IMR-90 (cell line): ENCODE measurements at regions not wholly inside any gene's neighbourhood (a gene's known extent, or its start where the extent isn't known, plus 50 kb on each side); places are given as distances from the start of the nearest gene placed in this dataset.

Source experiments
- ATAC-seq: fragments of 200-7000 bp; cut with Tn5 transposase; 2 replicates; pipeline ENCODE4 v1.9.1; 2020; ENCODE audit warnings: low read depth, mild to moderate bottlenecking, moderate library complexity
- BruUV-seq: library from RNA; stranded (reverse); fragments of 400-500 nt; replicated peaks from 2 replicates; lab custom pipeline; 2021; lab: Mats Ljungman, UMichigan
- CTCF ChIA-PET: fragments of 300-600 bp; formaldehyde crosslinking; extraction: SDS; loops from one replicate; lab custom pipeline; 2021; ENCODE audit warnings: antibody characterized with exemption; lab: Yijun Ruan, JAX
- POLR2A ChIA-PET: fragments of 300-600 bp; sonication (Branson Sonifier 250); formaldehyde crosslinking; loops from one replicate; lab custom pipeline; 2022; ENCODE audit warnings: antibody characterized with exemption; ENCODE audit not compliant: unreplicated experiment; lab: Charles Lee
- DNase-seq: peaks from one replicate; pipeline ENCODE4 v3.0.0; 2013
- H2AFZ ChIP-seq: replicated peaks from 2 replicates; pipeline ENCODE3; 2013; ENCODE audit warnings: low read length, mild to moderate bottlenecking; ENCODE audit not compliant: poor library complexity
- H2AK5ac ChIP-seq: 2 replicates; pipeline ENCODE4 v1.6.1; 2013; ENCODE audit warnings: low read depth, low read length, inconsistent platforms
- H2AK9ac ChIP-seq: replicated peaks from 2 replicates; pipeline ENCODE3; 2013; ENCODE audit warnings: mild to moderate bottlenecking, low read depth, low read length, moderate library complexity; ENCODE audit not compliant: poor library complexity
- H2BK120ac ChIP-seq: 2 replicates; pipeline ENCODE4 v1.6.1; 2013; ENCODE audit warnings: low read depth, low read length, inconsistent platforms
- H2BK15ac ChIP-seq: 3 replicates; pipeline ENCODE4 v1.6.1; 2013; ENCODE audit warnings: low read depth, low read length, inconsistent platforms
- H2BK20ac ChIP-seq: 2 replicates; pipeline ENCODE4 v1.6.1; 2013; ENCODE audit warnings: low read depth, mild to moderate bottlenecking, inconsistent platforms, low read length, moderate library complexity
- H2BK5ac ChIP-seq: 2 replicates; pipeline ENCODE4 v1.6.1; 2013; ENCODE audit warnings: mild to moderate bottlenecking, low read depth, low read length, inconsistent platforms; ENCODE audit not compliant: poor library complexity, severe bottlenecking
- H3K14ac ChIP-seq: replicated peaks from 2 replicates; pipeline ENCODE4 v1.6.1; 2013; ENCODE audit warnings: low read depth, low read length, inconsistent platforms
- H3K18ac ChIP-seq: 2 replicates; pipeline ENCODE4 v1.6.1; 2013; ENCODE audit warnings: low read depth, low read length, control low read depth
- H3K23ac ChIP-seq: 2 replicates; pipeline ENCODE4 v1.6.1; 2013; ENCODE audit warnings: low read depth, low read length, inconsistent platforms
- H3K27ac ChIP-seq: 2 replicates; pipeline ENCODE4 v1.5.1; 2013; ENCODE audit warnings: mild to moderate bottlenecking, control low read depth, low read length; ENCODE audit not compliant: insufficient read depth
- H3K27me3 ChIP-seq: 2 replicates; pipeline ENCODE4 v1.6.1; 2013; ENCODE audit warnings: low read length; ENCODE audit not compliant: control insufficient read depth, insufficient read depth
- H3K36me3 ChIP-seq: 2 replicates; pipeline ENCODE4 v1.6.1; 2013; ENCODE audit warnings: low read length, mixed read lengths; ENCODE audit not compliant: control insufficient read depth, insufficient read depth
- H3K4ac ChIP-seq: 2 replicates; pipeline ENCODE4 v1.6.1; 2013; ENCODE audit warnings: low read depth, low read length, inconsistent platforms
- H3K4me1 ChIP-seq: 2 replicates; pipeline ENCODE4 v1.6.1; 2013; ENCODE audit warnings: low read length, mixed read lengths; ENCODE audit not compliant: control insufficient read depth, insufficient read depth
- H3K4me2 ChIP-seq: 2 replicates; pipeline ENCODE4 v1.6.1; 2013; ENCODE audit warnings: low read depth, mild to moderate bottlenecking, control low read depth, low read length, moderate library complexity
- H3K4me3 ChIP-seq: 2 replicates; pipeline ENCODE4 v1.5.1; 2013; ENCODE audit warnings: low read depth, mild to moderate bottlenecking, control low read depth, low read length, moderate library complexity; ENCODE audit not compliant: insufficient read depth
- H3K56ac ChIP-seq: 2 replicates; pipeline ENCODE4 v1.6.1; 2013; ENCODE audit warnings: low read length, inconsistent platforms; ENCODE audit not compliant: insufficient read depth; ENCODE audit errors: extremely low read depth
- H3K79me1 ChIP-seq, 2 experiments: 2 replicates each; pipeline ENCODE4 v1.6.1; 2013; ENCODE audit warnings: low read length in 2 of 2, inconsistent platforms in 1 of 2, low read depth in 1 of 2
- H3K9ac ChIP-seq: 2 replicates; pipeline ENCODE4 v1.6.1; 2013; ENCODE audit warnings: low read depth, low read length, control low read depth
- H3K9me1 ChIP-seq: 2 replicates; pipeline ENCODE4 v1.6.1; 2013; ENCODE audit warnings: low read length, inconsistent platforms; ENCODE audit not compliant: insufficient read depth
- H3K9me3 ChIP-seq: 2 replicates; pipeline ENCODE4 v1.6.1; 2013; ENCODE audit warnings: low read length; ENCODE audit not compliant: control insufficient read depth, insufficient read depth
- H4K20me1 ChIP-seq: 2 replicates; pipeline ENCODE4 v1.6.1; 2013; ENCODE audit warnings: low read length, inconsistent platforms; ENCODE audit not compliant: insufficient read depth
- H4K5ac ChIP-seq: 2 replicates; pipeline ENCODE4 v1.6.1; 2013; ENCODE audit warnings: mild to moderate bottlenecking, low read depth, low read length, control low read depth
- H4K8ac ChIP-seq, 2 experiments: 2 replicates each; pipeline ENCODE4 v1.6.1; 2013; ENCODE audit warnings: low read depth in 2 of 2, low read length in 2 of 2, control low read depth in 1 of 2, inconsistent platforms in 1 of 2
- H4K91ac ChIP-seq: 2 replicates; pipeline ENCODE4 v1.6.1; 2013; ENCODE audit warnings: low read depth, low read length, inconsistent platforms; ENCODE audit not compliant: insufficient read depth
- BHLHE40 ChIP-seq: fragments of 150-350 bp; IDR thresholded peaks from 2 replicates; pipeline ENCODE4 v1.6.1; 2016; ENCODE audit warnings: mild to moderate bottlenecking, low read depth, low read length
- CEBPB ChIP-seq: IDR thresholded peaks from 2 replicates; pipeline ENCODE4 v1.6.1; 2012; ENCODE audit warnings: low read depth, low read length, improper control_type of control experiment
- CHD1 ChIP-seq: IDR thresholded peaks from 2 replicates; pipeline ENCODE4 v1.6.1; 2012; ENCODE audit warnings: low read depth, low read length, improper control_type of control experiment
- CTCF ChIP-seq: conservative IDR thresholded peaks from 2 replicates; pipeline ENCODE4 v1.5.1; 2012; ENCODE audit warnings: mild to moderate bottlenecking, low read depth, low read length, improper control_type of control experiment
- ELK1 ChIP-seq: fragments of 150-350 bp; IDR thresholded peaks from 2 replicates; pipeline ENCODE4 v1.6.1; 2016; ENCODE audit warnings: low read depth, mild to moderate bottlenecking, low read length, moderate library complexity, borderline replicate concordance
- FOS ChIP-seq: fragments of 150-350 bp; IDR thresholded peaks from 2 replicates; pipeline ENCODE4 v1.6.1; 2016; ENCODE audit warnings: low read depth, low read length
- MAFK ChIP-seq: IDR thresholded peaks from 2 replicates; pipeline ENCODE4 v1.6.1; 2012; ENCODE audit warnings: low read depth, low read length, improper control_type of control experiment
- MAZ ChIP-seq: IDR thresholded peaks from 2 replicates; pipeline ENCODE4 v1.6.1; 2012; ENCODE audit warnings: low read depth, mild to moderate bottlenecking, low read length, improper control_type of control experiment, moderate library complexity, borderline replicate concordance
- MXI1 ChIP-seq: IDR thresholded peaks from 2 replicates; pipeline ENCODE4 v1.6.1; 2012; ENCODE audit warnings: low read depth, mild to moderate bottlenecking, low read length, moderate library complexity, borderline replicate concordance
- NFE2L2 ChIP-seq: fragments of 150-350 bp; IDR thresholded peaks from 2 replicates; pipeline ENCODE4 v1.6.1; 2016; ENCODE audit warnings: low read depth, mild to moderate bottlenecking, low read length
- POLR2A ChIP-seq: IDR thresholded peaks from 2 replicates; pipeline ENCODE4 v1.6.1; 2012; ENCODE audit warnings: mild to moderate bottlenecking, low read depth, low read length
- RAD21 ChIP-seq: IDR thresholded peaks from 2 replicates; pipeline ENCODE4 v1.6.1; 2012; ENCODE audit warnings: low read length, improper control_type of control experiment
- RCOR1 ChIP-seq: IDR thresholded peaks from 2 replicates; pipeline ENCODE4 v1.6.1; 2012; ENCODE audit warnings: mild to moderate bottlenecking, low read length, improper control_type of control experiment; ENCODE audit not compliant: insufficient replicate concordance
- RFX5 ChIP-seq: IDR thresholded peaks from 2 replicates; pipeline ENCODE4 v1.8.0; 2012; ENCODE audit warnings: low read depth, mild to moderate bottlenecking, low read length, moderate library complexity
- SMC3 ChIP-seq: fragments of 150-350 bp; IDR thresholded peaks from 2 replicates; pipeline ENCODE4 v1.6.1; 2016; ENCODE audit warnings: low read depth, mild to moderate bottlenecking, antibody characterized with exemption, low read length, moderate library complexity
- USF2 ChIP-seq: fragments of 150-350 bp; IDR thresholded peaks from 2 replicates; pipeline ENCODE4 v1.6.1; 2017; ENCODE audit warnings: mild to moderate bottlenecking, antibody characterized with exemption, low read length, low read depth
- whole genome bisulfite sequencing, 2 experiments: methylation state at CpG; one replicate each; pipeline versions ENCODE4 v1.1.5 to v1.1.7; 2013; ENCODE audit warnings: missing lambda C conversion rate in 2 of 2; ENCODE audit not compliant: insufficient read length in 1 of 2; ENCODE audit errors: extremely low coverage in 2 of 2; 5-methylcytosine and 5-hydroxymethylcytosine counted together
- dilution Hi-C: fragments of 300-500 bp; cut with HindIII; formaldehyde crosslinking; loops from one replicate; pipeline ENCODE4 v1.14.3; 2018; ENCODE audit warnings: low sequenced_read_pairs; ENCODE audit not compliant: unreplicated experiment
- in situ Hi-C: fragments of 300-500 bp; cut with MboI; formaldehyde crosslinking; loops from 3 replicates; pipeline ENCODE4 v1.14.3; 2019; ENCODE audit warnings: low sequenced_read_pairs, inconsistent platforms, mixed read lengths
- intact Hi-C: fragments of 100-400 bp; cut with micrococcal nuclease; formaldehyde crosslinking; loops from 2 replicates; pipeline ENCODE4 v1.10.0; 2022

GRCh38 chr13:78198419-78198818 lies 279.8 kb upstream of the EDNRB start:
- Histone ChIP-seq H3K79me1 (no peaks in the 10 kb centered on the region), H3K9me1 (no peaks in the 10 kb centered on the region), H3K27ac (no peak overlapping the region), H3K4me2 (no peak overlapping the region), H2AFZ (no peak overlapping the region), H3K9me3 (no peaks in the 10 kb centered on the region), H3K27me3 (no peaks in the 10 kb centered on the region), H3K4me3 (no peak overlapping the region), H4K20me1 (no peaks in the 10 kb centered on the region), H3K9ac (no peak overlapping the region), H2AK5ac (no peak overlapping the region), H3K4ac (no peak overlapping the region), H3K14ac (no peak overlapping the region), H3K23ac (no peak overlapping the region), H4K8ac (no peak overlapping the region), H3K18ac (no peak overlapping the region), H2BK120ac (no peak overlapping the region), H3K4me1 (peaks cover 2% of the 10 kb centered on the region; the same call in 1 of the 2 replicates), H2BK20ac (no peak overlapping the region), H3K56ac (no peak overlapping the region), H4K91ac (no peak overlapping the region), H2BK5ac (no peak overlapping the region), H2BK15ac (no peak overlapping the region), H2AK9ac (no peak overlapping the region), H3K36me3 (no peaks in the 10 kb centered on the region), H4K5ac (no peak overlapping the region)
- ChIA-PET CTCF (no interaction called here), POLR2A (no interaction called here)
- ATAC-seq (no peak), DNase-seq (no peak)
- intact Hi-C loops, result no loop called here
- no TSS peak for BruUV-seq
- in situ Hi-C loops, result no loop called here
- TF ChIP-seq MAFK (no peak), MXI1 (no peak), MAZ (no peak), SMC3 (no peak), CHD1 (no peak), POLR2A (no peak), FOS (no peak), RCOR1 (no peak), RAD21 (no peak), CEBPB (no peak), RFX5 (no peak), CTCF (no peak), NFE2L2 (no peak), ELK1 (no peak), USF2 (no peak), BHLHE40 (no peak)
- dilution Hi-C loops, result no loop called here
- no CpG with 5 or more reads among the region's 1 CpG for WGBS, 2 experiments
